SU-DHL-6 (cell line): ENCODE measurements at regions not wholly inside any gene's neighbourhood (a gene's known extent, or its start where the extent isn't known, plus 50 kb on each side); places are given as distances from the start of the nearest gene placed in this dataset.

ENCODE experiments used
- H2AFZ ChIP-seq: fragments of 200-600 bp; sonication (generic); 2 replicates; pipeline ENCODE4 v1.6.1; 2014; ENCODE audit warnings: low read depth, mild to moderate bottlenecking, moderate library complexity, mixed read lengths, antibody characterized with exemption, low read length; ENCODE audit not compliant: severe bottlenecking
- H3F3A ChIP-seq: fragments of 200-600 bp; shearing (Covaris generic); 2 replicates; pipeline ENCODE4 v1.6.0; 2016; ENCODE audit warnings: antibody characterized with exemption, mild to moderate bottlenecking; ENCODE audit not compliant: insufficient read depth
- H3K27ac ChIP-seq: fragments of 200-600 bp; sonication (generic); 2 replicates; pipeline ENCODE4 v1.5.1; 2016; ENCODE audit warnings: low read depth, mild to moderate bottlenecking, low read length, moderate library complexity, mixed read lengths
- H3K27me3 ChIP-seq: fragments of 200-600 bp; sonication (generic), shearing (Covaris generic); 2 replicates; pipeline ENCODE4 v1.6.0; 2014; ENCODE audit warnings: mild to moderate bottlenecking, low read length
- H3K36me3 ChIP-seq: fragments of 200-600 bp; sonication (generic); 2 replicates; pipeline ENCODE4 v1.6.1; 2014; ENCODE audit warnings: mild to moderate bottlenecking, low read length, mixed read lengths
- H3K4me2 ChIP-seq: fragments of 300-600, 200-600 bp; shearing (Covaris generic), sonication (generic); 2 replicates; pipeline ENCODE4 v1.6.0; 2014; ENCODE audit warnings: low read length, low read depth, mild to moderate bottlenecking; ENCODE audit not compliant: poor library complexity, severe bottlenecking
- H3K4me3 ChIP-seq: fragments of 200-600 bp; sonication (generic); 2 replicates; pipeline ENCODE4 v1.5.1; 2014; ENCODE audit warnings: antibody characterized with exemption, low read length, mild to moderate bottlenecking, mixed read lengths; ENCODE audit not compliant: insufficient read depth, poor library complexity, severe bottlenecking
- H3K79me2 ChIP-seq: fragments of 200-600 bp; sonication (generic); 2 replicates; pipeline ENCODE4 v1.6.1; 2014; ENCODE audit warnings: mild to moderate bottlenecking, low read length, moderate library complexity; ENCODE audit not compliant: insufficient read depth
- H3K9ac ChIP-seq: fragments of 200-600 bp; sonication (generic); 2 replicates; pipeline ENCODE4 v1.7.0; 2014; ENCODE audit warnings: mild to moderate bottlenecking, low read length
- H3K9me2 ChIP-seq: fragments of 200-600 bp; sonication (generic); replicated peaks from 2 replicates; pipeline ENCODE4 v1.6.1; 2014; ENCODE audit warnings: low read length; ENCODE audit not compliant: insufficient read depth
- H3K9me3 ChIP-seq: fragments of 200-600 bp; sonication (generic); 2 replicates; pipeline ENCODE4 v1.6.1; 2014; ENCODE audit warnings: low read length, mixed read lengths; ENCODE audit not compliant: insufficient read depth
- H4K20me1 ChIP-seq: fragments of 200-600 bp; sonication (generic); 2 replicates; pipeline ENCODE4 v1.6.1; 2014; ENCODE audit warnings: low read depth, mild to moderate bottlenecking, antibody characterized with exemption, low read length, moderate library complexity, mixed read lengths
- EZH2phosphoT487 ChIP-seq: fragments of 200-600 bp; sonication (generic), shearing (Covaris generic); conservative IDR thresholded peaks from 2 replicates; pipeline ENCODE4 v1.6.1; 2018; ENCODE audit warnings: mild to moderate bottlenecking, antibody characterized with exemption, low read length, moderate library complexity, mixed read lengths
- TF ChIP-seq, protein P1 (sequence below): fragments of 200-600 bp; sonication (generic); IDR thresholded peaks from one replicate; pipeline ENCODE4 v1.5.1; 2017; ENCODE audit warnings: antibody characterized with exemption, mild to moderate bottlenecking, low read length, moderate library complexity; ENCODE audit not compliant: insufficient read depth, poor library complexity, severe bottlenecking

DNA sequence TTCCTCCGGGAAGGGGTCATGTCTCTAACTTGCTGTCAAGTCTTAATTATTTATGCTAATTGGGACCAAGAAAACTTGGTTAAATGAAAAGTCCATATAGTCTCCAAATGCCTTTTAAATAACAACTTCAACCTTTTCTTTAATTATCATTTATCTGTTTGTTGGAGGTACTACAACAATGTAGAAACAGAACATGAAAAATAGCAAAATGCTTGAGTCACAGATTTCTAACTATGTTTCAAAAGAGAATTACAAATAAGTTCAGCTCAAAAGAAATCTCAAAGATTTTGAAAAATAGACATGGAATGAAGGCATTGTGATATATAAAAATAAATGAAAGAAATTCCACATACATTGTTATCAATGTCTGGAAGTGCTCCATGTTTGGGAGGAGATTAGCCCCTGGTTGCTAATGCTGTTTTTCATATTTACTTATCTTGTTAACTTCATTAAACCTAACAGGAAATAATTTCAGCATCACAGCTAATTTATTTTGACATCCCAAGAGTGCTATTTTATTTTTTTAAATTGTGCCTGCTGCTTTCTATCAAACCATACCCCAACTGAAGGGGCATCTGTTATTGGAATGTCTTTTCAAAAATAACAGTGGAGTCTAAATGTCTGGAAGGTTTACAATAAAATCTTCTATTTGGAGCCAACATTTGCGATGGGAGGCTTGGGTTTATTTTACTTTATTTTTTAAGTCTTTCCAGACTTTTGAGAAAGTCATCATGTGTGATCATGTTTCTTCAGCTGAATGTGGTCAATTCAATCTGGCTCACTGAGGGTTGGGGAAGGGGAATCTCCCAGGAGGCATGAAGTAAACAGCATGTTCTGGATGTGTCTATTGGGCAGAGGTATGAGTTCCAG, 53.1 kb upstream of the ANKRD55 start:
- Histone ChIP-seq H3K9me3 (no peaks in the 10 kb centered on the region), H3F3A (no peaks in the 10 kb centered on the region), H3K36me3 (no peaks in the 10 kb centered on the region), H3K79me2 (no peaks in the 10 kb centered on the region), H3K4me2 (no peak overlapping the region), H3K27me3 (no peaks in the 10 kb centered on the region), H3K9me2 (no peaks in the 10 kb centered on the region), H3K9ac (no peak overlapping the region), H3K27ac (no peak overlapping the region), H4K20me1 (no peaks in the 10 kb centered on the region), H2AFZ (no peak overlapping the region), H3K4me3 (no peak overlapping the region)
- no peak for TF ChIP-seq EZH2phosphoT487
- TF ChIP-seq, protein P1, sequence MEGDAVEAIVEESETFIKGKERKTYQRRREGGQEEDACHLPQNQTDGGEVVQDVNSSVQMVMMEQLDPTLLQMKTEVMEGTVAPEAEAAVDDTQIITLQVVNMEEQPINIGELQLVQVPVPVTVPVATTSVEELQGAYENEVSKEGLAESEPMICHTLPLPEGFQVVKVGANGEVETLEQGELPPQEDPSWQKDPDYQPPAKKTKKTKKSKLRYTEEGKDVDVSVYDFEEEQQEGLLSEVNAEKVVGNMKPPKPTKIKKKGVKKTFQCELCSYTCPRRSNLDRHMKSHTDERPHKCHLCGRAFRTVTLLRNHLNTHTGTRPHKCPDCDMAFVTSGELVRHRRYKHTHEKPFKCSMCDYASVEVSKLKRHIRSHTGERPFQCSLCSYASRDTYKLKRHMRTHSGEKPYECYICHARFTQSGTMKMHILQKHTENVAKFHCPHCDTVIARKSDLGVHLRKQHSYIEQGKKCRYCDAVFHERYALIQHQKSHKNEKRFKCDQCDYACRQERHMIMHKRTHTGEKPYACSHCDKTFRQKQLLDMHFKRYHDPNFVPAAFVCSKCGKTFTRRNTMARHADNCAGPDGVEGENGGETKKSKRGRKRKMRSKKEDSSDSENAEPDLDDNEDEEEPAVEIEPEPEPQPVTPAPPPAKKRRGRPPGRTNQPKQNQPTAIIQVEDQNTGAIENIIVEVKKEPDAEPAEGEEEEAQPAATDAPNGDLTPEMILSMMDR: no peak

- Histone ChIP-seq H3K9me3 (no peaks in the 10 kb centered on the region), H3K79me2 (no peaks in the 10 kb centered on the region), H3K36me3 (no peaks in the 10 kb centered on the region), H2AFZ (no peak overlapping the region), H4K20me1 (no peaks in the 10 kb centered on the region), H3K4me2 (no peak overlapping the region), H3F3A (no peaks in the 10 kb centered on the region), H3K27me3 (no peaks in the 10 kb centered on the region), H3K9me2 (no peaks in the 10 kb centered on the region), H3K4me3 (no peak overlapping the region), H3K27ac (no peak overlapping the region), H3K9ac (no peak overlapping the region)
- no peak for TF ChIP-seq EZH2phosphoT487
These were observed 49.8 kb upstream of the ANKRD55 start for GRCh38 chr5:56282951-56283350.
